D721Med (cell line): ENCODE measurements at regions not wholly inside any gene's neighbourhood (a gene's known extent, or its start where the extent isn't known, plus 50 kb on each side); places are given as distances from the start of the nearest gene placed in this dataset.

ENCODE experiments used
- DNase-seq: peaks from one replicate; pipeline ENCODE4 v3.0.0; 2011; ENCODE audit warnings: low spot score; ENCODE audit not compliant: insufficient read length
- FAIRE-seq: peaks from 2 replicates; lab custom pipeline; 2011; peaks lifted over from hg19 to GRCh38; lab: Jason Lieb, UNC
- TF ChIP-seq, protein P1 (sequence below): IDR thresholded peaks from 2 replicates; pipeline ENCODE4 v1.5.1; 2012; ENCODE audit warnings: mild to moderate bottlenecking, control low read depth; ENCODE audit not compliant: insufficient read depth; ENCODE audit errors: missing control alignments

DNA sequence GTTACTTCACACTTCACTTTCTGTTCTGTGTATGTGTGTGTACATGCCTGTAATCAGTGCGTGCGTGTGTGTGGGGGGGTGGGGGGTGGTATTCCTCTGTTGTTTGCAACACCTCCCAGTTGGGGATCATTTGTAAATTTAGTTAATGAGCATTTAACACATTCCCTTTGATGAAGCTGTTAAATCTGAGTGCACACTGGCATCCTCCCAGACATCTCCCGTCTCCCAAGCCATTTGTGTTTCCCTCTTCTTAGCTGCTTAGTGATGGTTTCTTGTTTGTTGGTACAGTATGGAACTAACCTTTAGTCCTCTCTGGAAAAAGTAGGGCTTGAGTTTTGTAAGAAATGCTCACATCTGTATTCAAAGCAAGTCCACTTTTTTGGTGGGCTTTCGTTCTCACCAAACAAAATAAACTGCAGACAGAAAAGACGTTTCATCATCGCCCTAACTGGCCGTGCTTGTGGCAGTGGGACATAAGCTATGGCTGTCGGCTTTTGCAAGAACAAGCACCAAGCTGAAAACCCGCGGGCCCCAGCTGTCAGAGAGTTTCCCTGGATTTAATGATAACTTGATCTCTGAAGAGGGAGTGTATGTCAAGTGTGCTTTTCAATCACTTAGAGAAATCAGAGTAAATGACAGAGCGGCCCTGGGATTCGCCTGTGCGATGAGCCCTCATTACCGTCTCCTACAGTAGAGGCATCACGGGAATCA, 54.9 kb upstream of the SASH1 start:
- no peak for FAIRE-seq
- TF ChIP-seq, protein P1, sequence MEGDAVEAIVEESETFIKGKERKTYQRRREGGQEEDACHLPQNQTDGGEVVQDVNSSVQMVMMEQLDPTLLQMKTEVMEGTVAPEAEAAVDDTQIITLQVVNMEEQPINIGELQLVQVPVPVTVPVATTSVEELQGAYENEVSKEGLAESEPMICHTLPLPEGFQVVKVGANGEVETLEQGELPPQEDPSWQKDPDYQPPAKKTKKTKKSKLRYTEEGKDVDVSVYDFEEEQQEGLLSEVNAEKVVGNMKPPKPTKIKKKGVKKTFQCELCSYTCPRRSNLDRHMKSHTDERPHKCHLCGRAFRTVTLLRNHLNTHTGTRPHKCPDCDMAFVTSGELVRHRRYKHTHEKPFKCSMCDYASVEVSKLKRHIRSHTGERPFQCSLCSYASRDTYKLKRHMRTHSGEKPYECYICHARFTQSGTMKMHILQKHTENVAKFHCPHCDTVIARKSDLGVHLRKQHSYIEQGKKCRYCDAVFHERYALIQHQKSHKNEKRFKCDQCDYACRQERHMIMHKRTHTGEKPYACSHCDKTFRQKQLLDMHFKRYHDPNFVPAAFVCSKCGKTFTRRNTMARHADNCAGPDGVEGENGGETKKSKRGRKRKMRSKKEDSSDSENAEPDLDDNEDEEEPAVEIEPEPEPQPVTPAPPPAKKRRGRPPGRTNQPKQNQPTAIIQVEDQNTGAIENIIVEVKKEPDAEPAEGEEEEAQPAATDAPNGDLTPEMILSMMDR: no peak
- no peak for DNase-seq

DNA sequence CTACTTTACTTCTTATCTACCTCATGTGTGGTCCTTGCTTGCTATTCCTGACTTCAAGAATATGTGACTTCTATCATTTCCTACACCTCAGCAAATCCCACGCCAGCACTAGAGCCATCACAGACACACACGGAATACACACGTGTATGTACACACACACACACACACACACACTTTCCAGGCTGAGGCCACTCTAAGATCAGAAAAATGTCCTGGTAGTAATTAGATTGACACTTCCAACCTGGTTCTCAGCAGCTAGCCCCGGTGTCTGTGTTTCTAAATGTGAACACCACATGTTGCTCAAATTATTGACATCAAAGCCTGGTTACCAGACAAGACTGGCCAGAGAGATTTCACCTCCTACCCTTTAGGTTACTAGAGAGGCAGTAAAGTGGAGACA, 54.1 kb upstream of the SASH1 start:
- FAIRE-seq (no peak), DNase-seq (no peak)
- TF ChIP-seq, protein P1: no peak

DNA sequence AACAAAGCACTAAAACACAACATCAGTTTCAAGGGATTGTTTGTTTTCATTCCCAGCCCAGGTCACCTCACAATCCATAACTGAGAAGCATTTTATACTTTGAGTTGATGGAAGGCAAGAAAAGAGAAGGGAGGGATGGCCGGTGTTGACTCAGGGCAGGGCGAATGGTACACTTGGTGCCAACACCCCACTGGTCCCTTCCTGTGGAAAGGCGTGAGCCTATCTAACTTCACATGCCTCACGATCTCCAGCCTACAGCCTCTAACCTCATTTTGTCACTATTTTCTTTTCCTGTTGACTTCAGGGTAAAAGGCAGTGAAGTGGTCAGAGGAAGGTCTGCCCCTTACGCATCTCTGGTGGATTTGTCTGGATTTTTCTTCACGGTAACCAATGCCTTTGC, 53.5 kb upstream of the SASH1 start:
- DNase-seq (no peak), FAIRE-seq (no peak)
- TF ChIP-seq, protein P1: no peak

DNA sequence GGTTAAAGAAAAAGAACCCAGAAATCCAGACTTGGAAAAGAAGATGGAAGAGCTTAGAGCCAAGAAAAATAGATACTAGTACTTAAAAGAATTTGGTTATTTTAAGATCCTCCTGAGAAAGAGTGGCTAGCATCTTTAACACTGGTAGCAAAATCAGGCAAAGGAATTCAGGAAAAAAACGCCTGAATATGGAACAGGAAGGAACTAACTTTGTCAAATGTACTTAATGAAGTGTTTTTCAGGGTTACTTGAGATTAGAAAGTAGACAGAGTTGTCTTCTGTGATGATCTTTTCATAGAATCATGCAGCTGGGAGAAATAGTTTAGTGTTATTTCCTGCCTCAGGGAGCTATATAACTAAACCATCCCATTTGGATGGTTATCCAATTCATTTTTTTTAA, 50.8 kb upstream of the SASH1 start:
- DNase-seq: no peak

More for the DNA sequence above, 50.8 kb upstream of the SASH1 start:
- TF ChIP-seq, protein P1: no peak
- no peak for FAIRE-seq
